Amniotic epithelial cell (primary cell): ENCODE measurements at regions not wholly inside any gene's neighbourhood (a gene's known extent, or its start where the extent isn't known, plus 50 kb on each side); places are given as distances from the start of the nearest gene placed in this dataset.
"Not testable (repeated sequence)": the region's sequence is repeated elsewhere in the genome, so short reads cannot be mapped to it uniquely, and the experiment has no call there.

Experiments
- DNase-seq: peaks from one replicate; pipeline ENCODE4 v3.0.0-alpha.2; 2010; ENCODE audit warnings: low read depth

DNA sequence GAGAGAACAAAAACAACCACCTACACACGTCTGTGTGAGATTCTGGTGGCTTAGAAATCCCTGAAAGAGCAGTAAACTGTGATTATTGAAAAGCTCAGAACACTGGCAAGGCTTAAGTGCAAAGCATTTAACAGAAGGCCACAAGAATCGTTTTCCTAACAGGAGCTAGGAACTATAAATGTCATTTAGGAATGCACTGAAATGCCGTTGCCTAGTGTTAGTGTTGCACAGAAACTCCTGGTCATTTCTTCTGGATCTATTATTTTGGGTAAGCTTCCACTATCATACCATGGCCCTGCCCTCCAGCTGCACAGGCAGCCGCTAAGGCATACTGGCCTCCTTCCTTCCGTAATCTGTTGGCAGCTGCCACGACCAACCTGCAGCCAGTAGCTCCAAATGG is 923.2 kb downstream of the NLGN4X start:
- no peak for DNase-seq

DNA sequence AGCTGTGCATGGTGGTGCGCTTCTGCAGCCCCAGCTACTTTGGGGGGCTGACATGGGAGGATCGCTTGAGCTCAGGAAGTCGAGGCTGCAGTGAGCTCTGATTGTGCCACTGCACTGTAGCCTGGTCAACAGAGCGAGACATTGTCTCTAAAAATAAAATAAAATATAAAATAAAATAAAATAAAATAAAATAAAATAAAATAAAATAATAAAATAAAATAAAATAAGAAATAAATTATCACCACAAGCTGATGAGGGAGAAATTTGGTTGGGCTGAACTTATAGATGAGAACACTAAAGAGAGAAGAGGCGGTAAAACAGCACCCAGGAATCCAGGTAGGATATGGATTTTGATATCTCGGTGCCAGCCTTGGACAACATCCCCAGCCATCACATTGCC is 933.7 kb downstream of the NLGN4X start:
- no peak for DNase-seq

DNA sequence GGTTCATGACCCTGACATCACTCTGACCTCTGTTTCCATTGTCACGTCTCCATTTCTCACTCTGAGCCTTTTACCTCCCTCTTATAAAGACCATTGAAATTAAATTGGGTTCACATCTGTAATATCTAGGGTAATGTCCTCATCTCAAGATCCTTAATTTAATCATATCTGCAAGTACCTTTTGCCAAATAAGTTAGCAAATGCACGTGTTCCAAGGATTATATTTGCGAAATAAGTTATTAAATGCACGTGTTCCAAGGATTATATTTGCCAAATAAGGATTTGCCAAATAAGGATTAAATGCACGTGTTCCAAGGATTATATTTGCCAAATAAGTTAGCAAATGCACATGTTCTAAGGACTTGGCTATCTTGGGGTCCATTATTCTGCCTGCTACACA is 938.0 kb downstream of the NLGN4X start:
- DNase-seq, result no peak

DNA sequence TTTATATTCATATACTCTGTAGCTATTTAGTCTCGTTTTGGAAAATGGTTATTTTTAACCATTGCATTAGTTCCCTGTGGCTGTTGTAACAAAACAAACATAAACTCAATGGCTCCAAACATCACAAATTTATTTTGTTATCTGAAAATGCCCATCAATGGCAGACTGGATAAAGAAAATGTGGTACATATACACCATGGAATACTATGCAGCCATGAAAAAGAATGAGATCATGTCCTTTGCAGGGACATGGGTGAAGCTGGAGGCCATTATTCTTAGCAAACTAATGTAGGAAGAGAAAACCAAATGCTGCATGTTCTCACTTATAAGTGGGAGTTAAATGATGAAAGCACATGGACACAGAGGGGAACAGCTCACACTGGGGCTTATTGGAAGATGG is 938.7 kb downstream of the NLGN4X start:
- not testable (repeated sequence) for DNase-seq

DNA sequence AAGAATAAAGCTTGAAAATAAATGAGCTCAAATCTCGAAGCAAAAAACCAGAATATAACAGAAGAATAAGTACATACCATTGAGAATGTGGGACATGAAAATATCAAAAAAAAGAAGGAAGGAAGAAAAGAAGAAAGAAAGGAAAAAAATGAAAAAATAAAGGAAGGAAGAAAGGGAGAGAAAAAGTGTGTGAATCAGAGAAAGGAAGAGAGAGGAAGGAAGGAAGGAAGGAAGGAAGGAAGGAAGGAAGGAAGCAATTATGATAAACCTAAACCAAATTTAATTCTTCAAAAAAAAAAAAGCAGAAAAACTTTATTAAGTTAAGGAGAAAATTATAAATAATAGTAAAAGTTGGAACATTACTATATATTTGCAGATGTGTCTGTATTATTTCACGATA is 949.8 kb downstream of the NLGN4X start:
- DNase-seq, result no peak

DNA sequence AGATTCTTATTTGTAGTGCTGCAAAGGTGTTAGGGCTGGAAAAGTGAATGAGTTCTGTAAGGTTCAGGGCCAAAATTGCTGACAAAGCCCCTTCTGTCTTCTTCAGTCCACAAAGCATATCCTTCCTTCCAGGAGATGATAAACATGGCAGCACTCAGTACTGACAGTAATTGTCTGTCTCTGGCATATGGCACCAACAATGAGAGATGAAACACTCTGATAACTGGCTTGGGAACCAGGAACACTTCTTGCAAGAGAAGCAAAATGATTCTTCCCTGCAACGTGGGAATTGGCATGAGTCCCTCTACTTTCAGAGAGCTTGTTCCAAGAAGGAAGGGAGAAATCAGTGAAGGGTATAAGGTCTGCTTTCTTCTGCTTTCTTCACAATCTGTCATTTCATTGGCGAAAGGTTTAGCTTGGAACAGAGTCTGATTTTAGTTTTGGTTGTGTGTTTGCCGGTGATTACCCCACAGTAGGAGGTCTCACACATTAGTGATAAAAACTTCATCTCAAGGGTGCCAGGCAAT is 963.3 kb downstream of the NLGN4X start:
- DNase-seq, result no peak

DNA sequence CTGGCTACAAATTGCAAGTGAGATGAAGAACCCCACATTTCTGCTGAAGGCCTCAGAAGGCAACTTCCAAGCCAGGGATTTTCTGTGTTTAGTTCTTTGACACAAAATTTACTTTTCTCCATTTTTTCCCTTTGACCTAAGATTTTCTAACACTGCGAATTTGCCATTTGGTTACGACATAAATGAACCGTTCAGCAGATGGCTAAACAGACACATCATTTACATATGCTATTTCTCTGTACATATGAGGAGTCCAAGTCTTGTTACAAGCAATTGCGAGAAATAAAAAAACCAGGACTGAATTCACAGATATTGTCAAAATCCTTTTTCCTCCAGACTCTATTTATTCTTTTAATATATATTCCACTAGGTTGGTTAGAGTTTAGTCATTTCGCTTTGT is 978.6 kb downstream of the NLGN4X start:
- no peak for DNase-seq

DNA sequence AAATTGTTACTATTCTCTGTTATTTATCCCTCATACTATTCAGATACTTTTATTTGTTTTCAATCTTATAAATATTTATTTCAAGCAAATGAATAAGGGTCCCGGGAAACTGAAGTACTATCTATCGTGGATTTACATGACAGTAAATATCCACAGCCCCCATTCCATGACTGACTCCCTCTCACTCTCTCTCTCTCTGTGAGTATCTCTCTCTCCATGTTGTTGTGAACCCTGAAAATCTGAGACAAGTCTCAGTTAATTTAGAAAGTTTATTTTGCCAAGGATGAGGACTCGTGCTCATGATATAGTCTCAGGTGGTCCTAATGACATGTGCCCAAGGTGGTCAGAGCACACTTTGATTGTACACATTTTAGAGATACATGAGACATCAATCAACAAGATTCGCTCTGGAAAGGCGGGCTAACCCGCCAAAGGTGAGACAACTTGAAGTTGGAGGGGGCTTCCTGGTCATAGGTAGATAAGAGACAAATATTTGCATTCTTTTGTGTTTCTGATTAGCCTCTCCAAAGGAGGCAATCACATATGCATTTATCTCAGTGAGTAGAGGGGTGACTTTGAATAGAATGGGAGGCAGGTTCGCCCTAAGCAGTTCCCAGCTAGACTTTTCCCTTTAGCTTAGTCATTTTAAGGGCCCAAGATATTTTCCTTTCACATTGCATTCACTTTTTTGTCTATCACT is 986.4 kb downstream of the NLGN4X start:
- no peak for DNase-seq

DNA sequence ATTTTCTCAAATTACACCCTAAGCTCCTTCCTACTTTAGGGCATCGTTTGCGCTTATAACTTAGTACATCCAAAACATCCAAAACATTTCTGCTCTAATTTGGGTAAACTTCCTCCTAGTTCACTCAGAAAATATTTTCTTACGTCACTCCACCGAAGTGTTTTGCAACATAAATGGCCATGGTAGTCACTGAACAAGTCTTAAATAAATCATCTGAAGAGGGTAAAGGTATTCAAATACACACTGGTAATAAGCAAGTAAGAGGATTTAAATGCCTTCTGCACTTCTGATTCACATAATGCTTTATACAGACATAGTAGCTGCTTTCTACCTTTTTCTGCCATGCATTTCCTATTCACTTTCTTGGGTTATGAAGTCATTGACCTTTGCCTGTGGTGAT is 991.9 kb downstream of the NLGN4X start:
- no peak for DNase-seq

DNA sequence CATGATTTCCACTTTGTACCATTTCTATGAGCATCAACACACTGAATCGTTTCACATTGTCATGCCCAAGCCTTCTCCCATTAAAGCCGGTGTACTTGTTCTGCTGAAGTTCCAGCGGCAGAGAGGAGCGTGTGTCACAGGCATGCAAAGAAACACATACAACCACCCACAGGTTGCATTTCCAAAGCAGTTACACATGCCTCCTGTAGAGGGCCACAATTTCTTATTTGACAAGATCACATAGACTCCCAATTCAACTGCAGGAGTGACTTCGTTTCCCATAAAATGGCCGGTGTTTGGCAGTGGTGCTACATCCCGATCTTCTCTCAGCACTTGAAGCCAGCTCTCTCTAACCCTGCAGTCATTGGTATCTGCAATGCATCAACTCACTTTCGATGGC is 992.6 kb downstream of the NLGN4X start:
- DNase-seq, result no peak

DNA sequence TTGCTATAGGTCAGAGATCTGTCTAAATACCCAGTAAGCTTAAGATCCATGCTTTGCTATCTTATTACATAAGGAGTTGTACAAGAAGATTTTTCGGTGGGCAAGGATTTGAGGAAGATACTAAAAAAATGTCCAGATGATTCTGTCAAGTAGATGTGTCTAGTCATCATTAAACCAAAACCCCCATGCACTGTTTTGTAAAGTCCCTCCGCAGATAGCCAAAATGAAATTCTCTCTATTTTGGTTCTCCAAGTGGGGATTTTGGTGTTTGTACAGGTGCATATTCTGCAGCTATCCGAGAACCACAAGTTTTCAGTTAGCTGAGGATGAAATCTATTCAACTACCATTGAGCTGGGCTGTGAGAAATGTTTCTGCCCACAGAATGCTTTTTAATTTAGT is 994.8 kb downstream of the NLGN4X start:
- no peak for DNase-seq

DNA sequence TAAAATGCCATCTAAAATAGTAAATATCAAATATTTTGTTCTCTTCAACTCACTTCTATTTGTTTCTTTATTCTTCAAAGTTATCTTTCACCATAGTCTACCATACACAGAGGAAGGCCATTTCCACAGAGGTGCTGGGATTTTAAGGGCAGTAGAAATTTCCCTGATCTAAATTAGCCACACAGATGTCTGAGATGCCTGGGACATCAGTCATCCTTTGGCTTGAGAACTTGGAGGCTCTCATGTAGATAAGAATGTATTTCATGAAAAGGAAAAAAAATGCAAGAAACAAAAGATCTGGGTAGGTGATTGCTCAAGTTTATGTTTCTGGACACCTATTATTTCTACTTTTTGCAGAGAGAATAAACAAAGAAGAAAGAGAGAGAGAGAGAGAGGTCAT is 1008.2 kb downstream of the NLGN4X start:
- DNase-seq, result no peak

DNA sequence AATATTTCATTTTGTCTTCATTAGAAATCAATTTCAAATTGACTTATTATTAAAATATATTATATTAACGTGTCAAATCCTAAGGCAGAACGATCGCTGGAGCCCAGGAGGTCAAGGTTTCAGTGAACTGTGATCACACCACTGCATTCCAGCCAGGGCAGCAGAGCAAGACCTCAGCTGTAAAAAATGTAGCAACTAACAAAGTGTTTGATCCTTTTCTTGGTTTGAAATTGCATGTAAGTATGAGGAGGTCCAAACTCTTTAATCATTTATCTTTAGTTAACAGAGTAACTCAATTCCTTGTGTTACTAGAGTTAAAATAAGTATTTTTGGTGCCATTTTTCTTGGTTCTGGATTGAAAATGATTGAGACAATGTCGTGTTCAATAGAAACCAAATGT is 1033.9 kb downstream of the NLGN4X start:
- DNase-seq, result no peak

DNA sequence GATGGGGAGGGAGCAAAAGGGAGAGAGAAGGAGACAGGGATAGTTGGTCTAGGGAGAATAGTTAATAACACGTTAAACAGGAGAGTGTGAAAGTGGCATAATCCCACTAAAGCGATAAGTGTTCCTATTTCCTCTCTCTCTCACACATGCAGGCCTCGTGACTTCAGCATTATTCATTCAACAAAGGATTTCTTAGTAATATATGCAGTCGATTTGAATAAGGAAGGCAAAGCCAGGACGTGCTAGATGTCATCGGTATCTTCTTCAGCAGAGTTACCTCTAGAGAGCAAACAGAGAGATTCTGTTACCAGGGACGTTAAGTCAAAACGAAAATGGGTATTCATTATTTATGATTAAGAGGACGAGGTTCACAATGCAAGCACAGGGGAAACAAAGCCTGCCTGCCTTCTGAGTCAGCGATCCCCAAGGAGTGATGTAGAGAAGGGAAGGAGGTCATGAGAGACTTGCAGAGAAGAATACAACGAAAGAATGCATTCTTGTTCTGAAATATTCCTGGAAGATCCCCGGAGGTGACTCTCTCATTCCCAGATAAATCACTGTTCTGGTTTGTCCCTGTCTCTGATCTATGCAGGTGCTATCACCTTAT is 1048.4 kb downstream of the NLGN4X start:
- no peak for DNase-seq

DNA sequence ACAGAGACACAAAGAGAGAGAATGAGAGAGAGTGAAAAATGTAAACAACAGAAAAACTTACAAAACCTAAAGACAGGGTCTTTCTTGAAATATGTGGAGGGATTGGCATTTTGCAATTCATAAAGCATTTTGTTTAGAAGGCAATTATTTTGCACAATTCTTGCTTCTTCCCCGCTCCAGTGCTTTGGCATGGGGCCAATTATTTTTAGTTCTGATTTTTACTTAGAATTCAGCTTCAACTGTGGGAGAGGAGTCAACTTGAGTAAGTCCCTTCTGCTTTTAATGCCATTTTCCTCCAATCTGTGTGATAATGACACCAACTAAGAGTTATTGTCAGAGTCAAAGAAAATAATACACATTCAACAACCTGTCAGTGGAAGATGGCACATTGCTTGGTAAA is 1051.9 kb downstream of the NLGN4X start:
- DNase-seq, result no peak

DNA sequence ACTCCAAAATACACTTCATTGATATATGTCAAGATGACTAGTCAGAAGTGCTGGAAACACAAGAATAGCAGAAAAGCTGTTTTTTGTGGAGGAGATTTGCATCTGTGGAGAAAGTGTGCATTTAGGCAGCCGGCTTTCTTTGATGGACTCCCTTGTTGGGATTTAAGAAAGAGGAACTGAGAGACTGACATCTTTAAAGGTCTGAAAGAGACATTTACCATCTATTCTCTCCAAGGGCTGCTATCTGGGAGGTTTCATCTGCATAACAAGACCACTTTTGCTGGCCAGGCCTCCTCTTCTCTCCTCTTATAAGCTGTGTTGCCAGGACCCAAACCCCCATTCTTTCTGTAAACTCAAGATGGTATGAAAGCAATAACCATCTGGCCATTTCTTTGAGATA is 1065.0 kb downstream of the NLGN4X start:
- no peak for DNase-seq

DNA sequence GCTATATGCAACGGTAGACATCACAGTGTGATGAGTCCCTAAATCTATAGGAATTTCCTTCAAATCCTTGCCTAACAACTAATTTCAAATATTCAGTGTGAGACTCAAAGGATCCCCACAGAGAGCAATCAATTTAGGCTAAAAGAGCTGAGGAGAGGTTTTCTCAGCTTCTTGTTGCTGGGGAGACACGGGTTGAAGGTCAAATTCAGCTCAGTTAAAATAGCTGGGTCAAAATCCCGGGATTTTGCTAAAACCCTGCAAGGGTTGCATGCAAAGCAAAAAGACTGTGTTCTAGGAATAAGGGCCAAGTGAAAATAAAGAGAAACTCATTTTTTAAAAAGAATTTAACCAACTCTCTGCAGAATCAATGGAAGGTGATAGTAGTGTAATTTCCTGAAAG is 1073.4 kb downstream of the NLGN4X start:
- DNase-seq, result no peak

DNA sequence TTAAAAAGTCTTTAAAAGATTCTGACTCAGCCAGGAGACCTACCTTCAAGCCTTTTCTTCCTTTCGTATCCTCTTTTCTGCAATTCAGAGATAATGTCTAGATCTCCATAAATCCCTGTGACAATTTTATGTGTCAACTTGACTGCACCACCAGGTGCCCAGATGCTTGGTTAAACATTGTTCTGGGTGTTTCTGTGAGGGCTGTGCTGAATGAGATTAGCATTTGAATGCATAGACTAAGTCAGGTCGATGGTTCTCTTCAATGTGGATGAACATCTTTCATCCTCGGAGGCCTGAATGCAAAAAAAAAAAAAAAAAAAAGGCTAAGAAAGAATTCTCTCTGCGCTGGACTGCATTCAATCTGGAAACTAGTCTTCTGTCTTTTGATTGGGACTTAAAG is 1082.7 kb downstream of the NLGN4X start:
- no peak for DNase-seq

DNA sequence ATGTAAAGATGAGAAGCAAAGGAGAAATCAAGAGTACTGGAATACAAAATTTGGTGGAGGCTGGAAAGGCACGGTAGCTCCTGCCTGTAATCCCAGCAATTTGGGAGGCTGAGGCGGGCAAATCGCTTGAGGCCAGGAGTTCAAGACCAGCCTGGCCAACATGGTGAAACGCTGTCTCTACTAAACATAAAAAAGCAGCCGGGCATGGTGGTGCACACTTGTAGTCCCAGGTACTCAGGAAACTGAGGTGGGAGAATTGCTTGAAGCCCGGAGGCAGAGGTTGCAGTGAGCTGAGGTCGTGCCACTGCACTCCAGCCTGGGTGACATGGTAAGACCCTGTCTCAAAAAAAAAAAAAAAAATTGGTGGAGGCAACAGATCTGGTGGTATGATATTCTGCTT is 1086.0 kb downstream of the NLGN4X start:
- no peak for DNase-seq

DNA sequence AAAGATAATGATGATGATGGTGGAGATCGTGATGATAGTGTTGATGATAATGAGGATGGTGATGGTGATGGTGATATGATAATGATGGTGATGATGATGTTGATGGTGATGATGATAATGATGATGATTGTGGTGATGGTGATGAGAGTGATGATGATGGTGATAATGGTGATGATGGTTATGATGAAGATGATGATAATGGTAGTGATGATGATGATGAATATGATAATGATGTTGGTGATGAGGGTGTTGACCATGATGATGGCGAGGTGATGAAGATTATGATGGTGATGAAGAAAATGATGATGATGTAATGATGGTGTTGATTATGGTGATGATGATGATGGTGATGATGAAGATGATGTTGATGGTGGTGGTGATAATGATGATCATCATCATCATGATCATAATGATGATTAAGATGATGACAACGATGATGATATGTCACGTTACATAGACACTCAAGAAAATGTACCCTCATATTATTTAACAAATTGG is 1106.4 kb downstream of the NLGN4X start:
- no peak for DNase-seq

DNA sequence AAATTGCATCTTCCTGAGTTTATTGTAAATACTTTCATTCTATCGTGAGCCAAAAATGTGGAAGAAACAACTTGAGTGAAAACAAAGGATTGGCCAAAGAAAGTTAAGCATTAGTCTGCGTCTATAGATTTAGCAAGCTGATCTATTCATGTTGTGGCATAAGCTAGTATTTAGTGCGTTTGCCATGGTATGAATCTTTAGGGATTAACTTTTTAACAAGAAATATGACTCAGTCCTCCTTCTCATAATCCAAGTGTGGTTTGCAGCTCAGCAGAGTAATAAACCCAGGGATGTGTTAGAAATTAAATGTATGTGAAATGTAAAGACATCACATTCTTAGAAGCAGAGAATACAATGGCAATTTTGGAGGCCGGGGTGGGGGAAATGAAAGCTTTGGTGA is 1110.9 kb downstream of the NLGN4X start:
- DNase-seq, result no peak

DNA sequence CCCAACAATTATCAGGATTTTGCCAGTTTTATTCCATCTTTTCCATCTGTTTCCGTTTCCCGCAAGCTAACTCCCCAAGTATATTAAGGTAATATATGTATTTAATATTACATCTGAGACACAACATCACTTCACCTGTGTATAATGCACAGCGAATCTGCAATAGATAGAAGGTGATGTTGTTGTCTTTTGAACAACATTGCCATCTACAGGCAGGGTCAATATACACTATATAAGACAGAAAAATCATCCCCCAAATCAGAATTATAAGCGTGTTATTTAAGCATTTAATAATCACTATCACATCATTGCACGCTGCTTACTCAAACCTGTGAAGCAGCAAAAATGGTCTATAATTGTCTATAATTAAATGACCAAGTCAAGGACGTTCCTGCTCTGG is 1115.5 kb downstream of the NLGN4X start:
- DNase-seq, result no peak

DNA sequence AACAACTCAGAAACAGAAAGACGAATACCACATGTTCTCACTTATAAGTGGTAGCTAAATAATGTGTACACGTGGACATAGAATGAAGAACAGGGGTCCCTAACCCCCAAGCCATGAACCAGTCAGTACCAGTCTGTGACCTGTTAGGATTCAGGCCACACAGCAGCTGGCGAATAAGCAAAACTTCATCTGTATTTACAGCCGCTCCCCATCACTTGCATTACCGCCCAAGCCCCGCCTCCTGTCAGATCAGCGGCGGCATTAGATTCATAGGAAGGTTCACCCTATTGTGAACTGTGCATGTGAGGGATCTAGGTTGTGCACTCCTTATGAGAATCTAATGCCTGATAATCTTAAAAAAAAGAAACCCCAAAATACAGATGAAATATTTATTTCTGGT is 1128.7 kb downstream of the NLGN4X start:
- DNase-seq, result no peak

DNA sequence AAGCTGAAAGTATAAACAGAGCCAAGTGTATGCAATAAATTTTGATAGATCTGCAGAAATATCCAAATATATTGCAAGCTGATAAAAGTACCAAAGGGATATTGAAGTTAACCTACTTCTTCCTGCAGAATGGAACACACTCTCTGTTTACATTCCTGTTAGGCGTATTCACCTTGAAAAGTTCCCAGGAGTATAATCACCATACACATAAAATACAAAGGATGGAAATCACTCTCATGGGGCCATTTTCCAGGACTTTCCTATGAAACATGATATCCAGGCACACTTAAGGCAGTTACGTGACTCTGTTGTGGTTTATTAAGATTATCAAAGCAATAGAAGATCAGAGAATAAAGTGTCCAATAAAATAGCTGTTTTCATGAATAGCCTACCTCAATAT is 1142.3 kb downstream of the NLGN4X start:
- DNase-seq, result no peak
